Left colon (tissue), 2 donors: ENCODE measurements at regions not wholly inside any gene's neighbourhood (a gene's known extent, or its start where the extent isn't known, plus 50 kb on each side); places are given as distances from the start of the nearest gene placed in this dataset.

ENCODE experiments used
- ATAC-seq: fragments of 200-7000 bp; cut with Tn5 transposase; one replicate; pipeline ENCODE4 v1.9.1; 2020; ENCODE audit warnings: mild to moderate bottlenecking, moderate library complexity
- DNase-seq, 2 donors: peaks; one replicate each; pipeline ENCODE4 v3.0.0-alpha.2; 2020
- intact Hi-C, 2 donors: fragments of 100-400 bp; cut with DNase I in 1 of 2; cut with micrococcal nuclease in 1 of 2; formaldehyde crosslinking; loops; one replicate each; pipeline versions ENCODE4 v1.11.2 to v1.14.0; 2022; cut with DNase I, micrococcal nuclease
- donor health status: DM: no; HTN: no; CAD: no.
- donor health status: DM: yes; HTN: yes; CAD: no.

- DNase-seq: no peak
- ATAC-seq: no peak
Measured at GRCh38 chr3:124084022-124084881, 92.3 kb upstream of the ROPN1 start.

DNA sequence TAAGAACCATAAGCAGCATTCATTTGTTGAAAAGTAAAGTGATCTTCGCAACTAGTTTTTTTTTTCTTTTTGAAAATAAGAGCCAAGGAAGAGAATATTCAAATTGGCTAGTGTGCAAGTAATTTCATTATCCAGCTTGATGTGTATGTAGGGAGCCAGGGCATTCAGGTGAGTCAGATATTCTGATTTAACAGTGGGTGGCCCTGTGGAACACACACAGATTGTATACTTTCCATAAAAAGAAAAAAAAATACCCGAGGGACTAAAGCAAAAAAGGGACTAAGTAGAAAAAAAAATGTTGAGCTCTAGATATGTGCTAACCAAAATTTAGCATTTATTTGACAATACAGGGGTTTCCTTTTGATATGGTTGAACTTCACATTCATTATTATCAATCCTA lies 96.9 kb upstream of the ROPN1 start:
- intact Hi-C loops: no loop called here

More at GRCh38 chr3:124084022-124084881, 92.3 kb upstream of the ROPN1 start:
- intact Hi-C loops: no loop called here

DNA sequence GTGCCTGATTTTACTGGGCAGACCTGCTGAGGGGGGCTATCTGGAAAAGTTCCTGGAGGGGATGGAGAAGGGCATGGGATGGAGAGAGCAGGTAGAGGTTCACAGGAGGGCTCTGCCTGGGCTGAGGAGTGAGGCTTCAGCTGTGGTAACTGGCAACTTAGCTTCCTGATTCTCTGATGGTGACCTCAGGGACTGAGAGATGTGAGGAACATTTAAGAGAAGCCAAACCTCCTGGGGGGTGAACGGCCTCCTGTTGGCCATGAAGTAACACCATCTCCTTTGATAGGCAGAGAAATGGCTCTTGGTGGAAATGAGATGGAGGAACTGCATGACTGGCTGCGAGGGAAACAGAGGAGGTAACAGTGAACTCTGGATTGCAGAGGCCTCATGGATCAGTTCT lies 97.3 kb upstream of the ROPN1 start:
- no peak for DNase-seq
- ATAC-seq: no peak
- intact Hi-C loops: no loop called here

More for the DNA sequence above, 96.9 kb upstream of the ROPN1 start:
- ATAC-seq (no peak), DNase-seq (no peak)

DNA sequence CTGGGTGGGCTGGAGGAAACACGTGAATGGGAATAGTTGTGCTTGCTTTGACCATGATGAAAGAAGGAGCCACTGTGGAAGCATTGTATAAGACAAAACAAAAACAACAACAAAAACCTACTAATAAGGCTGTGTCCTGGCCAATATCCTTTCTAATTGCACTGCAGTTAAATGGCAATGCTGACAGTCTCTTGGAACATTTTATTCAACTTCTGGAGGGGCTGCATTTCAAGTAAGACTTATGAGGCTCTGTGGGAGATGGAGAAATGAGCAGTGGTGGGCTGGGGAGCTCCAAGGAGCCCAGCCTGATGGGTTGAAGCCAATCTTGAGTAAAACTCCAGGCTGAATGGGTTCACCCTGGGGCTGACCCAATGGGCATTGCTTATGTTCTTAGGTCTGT lies 99.8 kb upstream of the ROPN1 start:
- no peak for DNase-seq
- no peak for ATAC-seq
- intact Hi-C loops: no loop called here

GRCh38 chr3:124092811-124093210 lies 100.9 kb upstream of the ROPN1 start:
- intact Hi-C loops: no loop called here

DNA sequence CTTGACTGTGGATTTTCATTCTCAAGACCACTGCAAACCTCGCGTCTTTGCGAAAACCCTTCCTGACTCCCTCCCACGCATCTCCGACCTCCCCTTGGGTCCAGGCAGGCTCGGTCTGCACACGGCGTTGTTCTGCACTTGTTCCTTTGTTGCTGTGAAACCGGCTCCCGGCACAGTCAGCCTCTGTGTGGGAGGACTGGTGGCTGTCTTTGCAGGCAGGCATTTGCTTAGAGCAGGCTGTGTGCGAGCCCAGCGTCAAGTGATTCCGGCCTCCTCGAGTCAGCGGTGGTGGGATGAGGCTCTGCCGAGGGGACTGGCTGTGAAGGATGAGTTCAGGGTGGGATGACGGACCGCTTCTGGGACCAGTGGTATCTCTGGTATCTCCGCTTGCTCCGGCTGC lies 102.6 kb upstream of the ROPN1 start:
- DNase-seq (no peak), ATAC-seq (no peak)
- intact Hi-C loops: no loop called here

More at GRCh38 chr3:124092811-124093210, 100.9 kb upstream of the ROPN1 start:
- ATAC-seq (no peak), DNase-seq (no peak)

- DNase-seq (no peak), ATAC-seq (no peak)
- intact Hi-C loops: no loop called here
Measured at GRCh38 chr3:124097362-124098131, 105.6 kb upstream of the ROPN1 start.

DNA sequence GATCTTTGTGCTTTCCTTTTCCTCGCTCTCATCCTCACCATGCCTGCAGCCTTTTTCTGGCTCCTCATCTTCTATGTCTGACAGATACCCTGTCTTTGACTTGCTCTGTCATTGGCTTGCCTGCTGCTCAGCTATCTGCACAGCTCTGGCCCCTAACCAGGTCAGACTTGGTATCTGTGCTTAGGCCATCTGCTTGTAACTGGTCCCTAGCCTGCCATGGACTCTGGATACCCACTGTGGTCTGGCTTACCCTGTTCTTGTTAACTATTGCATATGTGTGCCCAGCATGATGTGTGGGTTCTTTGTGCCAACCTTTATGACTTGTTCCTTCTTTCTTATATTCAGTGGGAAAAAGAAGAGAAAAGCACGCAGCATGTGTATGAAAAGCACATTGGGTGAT lies 109.7 kb upstream of the ROPN1 start:
- no peak for DNase-seq
- intact Hi-C loops: no loop called here
- ATAC-seq: no peak

GRCh38 chr3:124107104-124107890 lies 115.4 kb upstream of the ROPN1 start:
- ATAC-seq (no peak), DNase-seq (no peak)
- intact Hi-C loops: no loop called here

DNA sequence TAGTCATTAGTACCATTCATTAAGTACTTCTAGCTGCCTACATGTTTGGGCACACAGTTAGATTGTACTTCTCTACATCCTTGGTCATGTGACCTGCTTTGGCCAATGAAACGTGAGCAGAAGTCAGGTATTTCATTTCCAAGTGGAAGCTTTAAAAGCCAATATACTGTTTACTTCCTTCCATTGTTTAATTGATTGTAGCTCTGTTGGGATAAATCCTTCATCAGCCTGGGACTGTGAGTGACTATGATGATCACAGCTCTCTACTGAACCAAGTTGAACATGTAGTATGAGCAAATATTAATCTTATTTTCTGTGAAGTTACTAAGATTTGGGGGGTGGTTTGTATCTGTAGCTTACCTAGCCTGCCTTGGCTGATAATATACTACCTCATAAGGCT lies 116.5 kb upstream of the ROPN1 start:
- ATAC-seq (no peak), DNase-seq (no peak)
- intact Hi-C loops: no loop called here

GRCh38 chr3:124113485-124113884 lies 121.6 kb upstream of the ROPN1 start:
- DNase-seq (no peak), ATAC-seq (no peak)
- intact Hi-C loops: no loop called here

DNA sequence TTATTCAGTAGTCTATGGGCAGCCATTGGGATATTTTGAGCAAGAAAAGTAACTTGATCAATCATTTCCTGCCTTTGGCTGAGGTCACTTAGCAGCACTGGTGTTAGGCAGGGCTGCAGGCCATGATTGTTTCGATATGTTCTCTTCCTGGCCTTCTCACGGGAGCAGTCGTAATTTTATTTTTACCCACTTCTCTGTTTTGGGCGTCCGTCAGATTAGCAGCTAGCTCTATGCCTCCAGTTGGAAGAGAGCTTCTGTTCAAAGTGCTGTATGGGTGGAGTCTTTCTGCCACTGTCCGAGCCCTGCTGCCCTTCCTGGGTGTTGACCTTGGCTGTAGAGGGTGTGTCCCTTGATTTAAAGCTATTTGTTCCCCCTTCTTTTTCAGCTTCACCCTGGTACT lies 123.4 kb upstream of the ROPN1 start:
- intact Hi-C loops: no loop called here
- no peak for DNase-seq
- ATAC-seq: peak; percentile 56

- intact Hi-C loops: no loop called here
- DNase-seq (no peak), ATAC-seq (no peak)
Measured at GRCh38 chr3:124115956-124116355, 124.0 kb upstream of the ROPN1 start.

DNA sequence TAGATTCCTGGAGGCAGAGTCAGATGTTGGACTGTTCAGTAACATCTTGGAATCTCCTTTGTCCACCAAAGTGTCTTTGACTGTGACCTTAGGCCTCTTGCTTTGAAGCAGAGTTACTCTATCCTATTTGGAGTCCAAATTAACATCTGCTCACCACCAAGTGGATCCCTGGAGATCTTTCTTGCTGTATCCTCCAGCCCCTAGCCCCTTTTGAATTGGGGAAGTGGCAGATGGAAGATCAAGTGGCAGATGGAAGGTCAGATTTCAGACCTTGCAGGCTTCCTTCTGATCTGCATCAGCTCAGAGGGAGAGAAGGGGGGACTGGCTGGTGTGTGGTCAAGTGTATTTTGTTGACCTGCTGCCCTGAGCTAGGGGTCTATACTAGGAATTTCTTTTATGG lies 125.0 kb upstream of the ROPN1 start:
- DNase-seq: no peak
- intact Hi-C loops: no loop called here
- ATAC-seq: no peak

GRCh38 chr3:124117486-124117885 lies 125.6 kb upstream of the ROPN1 start:
- DNase-seq (no peak), ATAC-seq (no peak)
- intact Hi-C loops: no loop called here

- intact Hi-C loops: no loop called here
- DNase-seq (no peak), ATAC-seq (no peak)
Measured at GRCh38 chr3:124118397-124118796, 126.5 kb upstream of the ROPN1 start.

DNA sequence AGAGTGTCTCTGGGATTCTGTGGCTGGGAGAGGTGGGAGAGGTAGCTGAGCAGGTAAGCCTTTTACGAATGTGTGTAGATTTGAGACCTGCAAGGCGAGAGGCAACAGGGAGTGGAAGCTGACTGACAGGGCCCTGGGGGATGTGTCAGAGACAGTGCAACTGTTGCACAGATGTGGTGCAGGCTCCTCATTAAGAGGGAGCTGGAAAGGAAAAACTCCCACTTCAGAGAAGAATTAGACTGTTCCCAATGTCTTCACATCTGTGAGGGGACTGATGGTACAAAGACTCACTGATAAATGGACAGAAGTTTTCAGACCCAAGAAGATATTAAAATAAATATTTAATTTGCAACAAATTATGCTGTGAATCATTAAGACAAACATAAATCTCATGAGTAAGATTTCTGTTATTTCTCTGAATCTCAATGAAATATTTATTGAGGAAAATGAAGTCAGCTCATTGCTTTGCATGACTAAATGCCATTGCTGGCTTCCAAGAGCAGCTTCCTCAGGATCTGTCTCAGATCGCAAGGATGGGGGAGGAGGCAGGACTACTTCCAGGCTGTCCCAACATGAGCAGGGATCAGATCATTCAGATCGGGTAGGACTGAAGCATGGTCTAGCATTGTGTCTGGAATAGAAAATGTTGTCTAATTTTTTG lies 127.3 kb upstream of the ROPN1 start:
- DNase-seq (no peak), ATAC-seq (no peak)
- intact Hi-C loops: no loop called here

DNA sequence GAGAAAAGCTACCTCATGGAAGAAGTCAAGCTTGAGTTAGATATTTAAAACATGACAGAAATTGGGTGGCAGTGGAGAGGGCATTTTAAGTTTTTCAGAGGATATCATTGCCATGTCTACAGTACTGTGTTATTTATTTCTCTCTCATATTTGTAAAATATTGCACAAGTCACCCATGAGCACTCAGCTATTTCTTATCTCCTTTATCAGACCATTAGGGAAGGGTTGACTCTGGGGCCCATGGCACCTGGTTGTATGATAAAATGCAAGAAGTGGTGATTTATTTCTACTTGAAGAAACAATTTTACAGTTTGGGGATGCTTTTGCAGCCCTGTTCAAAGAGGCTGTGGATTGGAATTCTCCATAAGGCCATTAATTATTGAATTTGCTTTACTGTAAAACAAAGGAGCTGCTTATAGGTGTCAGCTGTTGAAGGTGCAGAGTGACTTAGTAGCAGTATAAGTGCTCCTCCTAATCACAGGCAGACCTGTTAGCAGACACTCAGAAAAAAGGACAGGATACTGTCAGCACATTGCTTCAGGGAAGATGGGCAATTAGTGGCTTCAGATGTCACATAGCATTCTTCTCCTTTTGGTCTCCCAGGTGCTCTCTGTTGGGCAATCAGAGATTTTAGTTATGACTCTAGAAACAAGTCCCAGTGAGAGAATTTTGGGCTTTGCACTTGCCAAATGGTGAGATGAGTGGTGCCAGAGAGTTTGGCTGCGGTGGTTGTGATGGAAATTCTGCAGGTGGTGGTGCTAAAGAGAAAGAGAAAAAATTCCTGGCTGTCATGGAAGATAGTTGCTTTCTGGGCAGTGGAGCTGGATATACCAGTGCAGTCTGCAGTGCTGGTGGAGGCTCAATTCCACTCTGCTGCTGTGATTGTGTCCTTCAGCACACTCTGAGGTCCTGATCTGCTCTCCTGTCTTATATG lies 129.7 kb upstream of the ROPN1 start:
- DNase-seq: no peak
- no peak for ATAC-seq

More for the DNA sequence above, 129.7 kb upstream of the ROPN1 start:
- intact Hi-C loops: no loop called here
